Left renal cortex interstitium (tissue), 4 donors: ENCODE measurements at regions not wholly inside any gene's neighbourhood (a gene's known extent, or its start where the extent isn't known, plus 50 kb on each side); places are given as distances from the start of the nearest gene placed in this dataset.
A peak's percentile ranks its signal among the peaks of the same experiment; 100 is the strongest.
"Not testable (repeated sequence)": the region's sequence is repeated elsewhere in the genome, so short reads cannot be mapped to it uniquely, and the experiment has no call there.

Source experiments
- DNase-seq, 4 donors: peaks; one replicate each; pipeline ENCODE4 v3.0.0-alpha.2; 2013; ENCODE audit warnings: low read depth in 4 of 4, low spot score in 2 of 4, missing footprints in 1 of 4

DNA sequence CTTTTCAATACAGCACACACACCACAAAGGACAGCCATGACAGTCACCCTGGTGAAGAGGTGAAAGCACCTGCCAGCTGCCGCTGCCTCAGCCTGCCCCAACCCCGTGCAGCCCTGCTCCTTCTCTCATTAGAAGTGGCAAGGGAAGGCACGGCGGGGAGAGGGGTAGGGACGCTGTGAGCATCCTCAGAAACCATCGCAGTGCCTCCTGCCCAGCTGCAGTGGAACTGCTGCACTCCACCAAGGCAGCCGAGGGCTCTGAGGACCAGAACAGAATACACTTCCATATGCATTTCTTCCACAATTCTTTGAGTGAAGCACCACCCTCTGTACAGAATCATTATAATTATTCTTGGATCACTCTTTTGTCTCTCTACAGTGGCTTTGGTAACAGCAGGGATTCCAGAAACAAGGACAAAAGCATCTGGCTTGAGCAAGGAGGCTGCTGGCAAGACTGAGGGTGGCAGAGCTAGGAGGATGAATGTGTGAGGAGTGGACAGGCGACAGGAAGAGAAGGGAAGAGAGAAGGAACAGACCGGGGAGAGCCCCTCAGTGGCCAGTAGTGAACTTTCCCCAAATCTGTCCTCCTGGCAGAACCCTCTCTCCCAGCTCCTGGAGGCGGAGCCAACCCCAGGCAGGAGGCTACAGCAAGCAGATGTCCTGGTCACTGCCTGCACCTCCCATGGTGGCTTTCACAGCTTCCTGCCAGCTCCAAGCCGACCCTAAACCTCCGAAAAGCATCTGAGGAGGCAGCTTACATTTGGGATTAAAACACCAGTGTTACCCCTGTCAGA lies 73.2 kb downstream of the MTNR1A start:
- no peak for DNase-seq

DNA sequence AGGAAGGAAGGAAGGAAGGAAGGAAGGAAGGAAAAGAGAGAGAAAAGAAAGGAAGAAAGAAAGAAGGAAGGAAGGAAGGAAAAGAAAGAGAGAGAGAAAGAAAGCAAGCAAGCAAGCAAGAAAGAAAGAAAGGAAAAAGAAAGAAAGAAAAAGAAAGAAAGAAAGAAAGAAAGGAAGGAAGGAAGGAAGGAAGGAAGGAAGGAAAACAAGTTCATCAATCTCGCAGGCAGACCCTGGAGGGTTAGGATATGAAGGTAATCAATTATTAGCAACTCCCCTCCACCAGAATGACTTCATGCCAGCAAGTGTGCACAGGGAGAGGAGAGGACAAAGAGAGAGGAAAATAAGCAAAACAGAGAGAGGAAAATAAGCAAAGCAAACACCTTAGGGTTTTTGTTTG lies 80.2 kb downstream of the MTNR1A start:
- DNase-seq = no peak

DNA sequence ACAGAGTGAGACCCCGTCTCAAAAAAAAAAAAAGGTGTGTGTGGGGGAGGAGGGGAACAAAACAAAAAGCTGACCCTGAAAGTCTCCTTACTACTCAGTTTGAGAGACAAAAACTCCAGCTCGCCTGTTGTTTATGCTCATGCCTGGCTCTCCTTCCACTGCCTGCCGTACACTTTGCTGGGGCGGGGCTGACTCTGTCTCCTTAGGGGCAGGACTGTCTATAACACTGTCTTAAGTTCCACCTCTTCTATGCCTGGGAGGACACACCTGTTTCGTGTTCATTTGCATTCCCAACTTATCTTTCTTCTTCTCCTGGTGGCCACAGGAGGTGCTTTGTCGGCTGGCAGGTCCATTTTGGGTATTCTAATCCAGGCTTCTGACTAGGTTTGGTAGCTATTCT lies 81.4 kb downstream of the MTNR1A start:
- no peak for DNase-seq

DNA sequence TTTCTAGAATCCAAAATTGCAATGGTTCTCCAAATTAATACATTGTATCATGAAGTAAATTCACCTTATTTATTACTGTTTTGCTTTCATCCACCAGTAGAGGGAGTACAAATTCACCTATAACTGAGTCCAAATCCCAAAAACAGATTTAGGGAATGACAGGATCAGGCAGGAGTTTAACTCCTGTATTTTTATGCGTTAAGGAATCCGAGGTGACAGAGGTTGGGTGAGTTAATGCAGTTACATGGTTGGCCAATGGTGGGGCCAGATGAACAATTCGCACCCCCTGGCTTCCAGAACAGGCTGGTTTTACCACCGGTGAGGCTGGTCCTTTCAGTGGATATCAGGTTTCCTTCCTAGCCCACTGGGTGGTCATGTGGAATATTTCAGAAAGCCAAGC lies 82.4 kb downstream of the MTNR1A start:
- DNase-seq = peak in 1 of 4 donors; percentile 24

DNA sequence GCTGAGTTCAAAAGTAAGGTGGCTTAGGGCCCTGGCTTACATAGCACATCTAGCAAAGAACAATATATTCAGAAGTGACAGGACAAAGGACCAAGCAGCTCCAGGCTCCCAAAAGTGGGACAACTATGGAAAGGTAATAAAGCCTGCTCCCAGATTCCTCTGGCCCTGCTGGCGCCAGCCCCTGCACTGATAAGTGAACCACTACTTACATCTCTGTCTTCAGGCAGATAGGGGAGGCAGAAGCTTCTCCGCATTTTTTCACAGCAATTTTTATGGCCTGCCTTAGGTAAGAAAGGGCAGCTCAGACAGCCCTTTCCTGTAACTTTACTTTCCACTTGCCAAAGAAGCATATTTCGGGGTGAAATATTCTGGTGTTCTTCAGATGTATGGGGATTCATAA lies 83.9 kb downstream of the MTNR1A start:
- no peak for DNase-seq

DNA sequence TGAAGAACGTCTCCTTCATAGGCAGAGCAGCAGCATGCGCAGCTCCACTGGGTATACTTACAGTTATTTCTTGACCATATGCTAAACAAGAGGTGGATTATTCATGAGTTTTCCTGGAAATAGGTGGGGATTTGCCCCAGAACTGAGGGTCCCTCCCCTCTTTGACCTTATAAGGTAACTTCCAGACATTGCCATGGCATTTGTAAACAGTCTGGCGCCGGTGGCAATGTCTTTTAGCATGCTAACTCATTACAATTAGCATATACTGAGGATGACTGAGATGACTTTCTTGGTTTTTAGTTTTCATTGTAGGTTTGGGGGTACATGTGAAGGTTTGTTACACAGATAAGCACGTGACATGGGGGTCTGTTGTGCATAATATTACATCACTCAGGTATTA lies 97.3 kb downstream of the MTNR1A start:
- DNase-seq = no peak

DNA sequence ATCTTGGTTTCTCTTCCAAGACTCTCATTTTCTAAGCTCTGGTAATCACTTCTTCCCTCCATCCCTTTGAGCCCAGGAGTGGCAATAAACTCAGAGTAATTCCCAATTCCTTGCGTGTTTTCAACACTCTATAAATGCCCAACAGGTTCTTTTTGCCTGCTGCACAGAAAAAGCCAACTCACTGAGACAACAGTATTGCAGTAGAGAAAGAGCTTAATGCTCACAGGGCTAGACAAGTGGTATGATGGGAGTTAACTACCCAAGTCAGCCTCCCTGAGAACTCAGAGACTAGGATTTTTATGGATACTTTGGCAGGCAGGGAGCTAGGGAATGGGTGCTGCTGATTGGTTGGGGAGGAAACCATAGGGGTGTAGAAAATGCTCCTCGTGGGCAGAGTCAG lies 103.4 kb downstream of the MTNR1A start:
- no peak for DNase-seq

DNA sequence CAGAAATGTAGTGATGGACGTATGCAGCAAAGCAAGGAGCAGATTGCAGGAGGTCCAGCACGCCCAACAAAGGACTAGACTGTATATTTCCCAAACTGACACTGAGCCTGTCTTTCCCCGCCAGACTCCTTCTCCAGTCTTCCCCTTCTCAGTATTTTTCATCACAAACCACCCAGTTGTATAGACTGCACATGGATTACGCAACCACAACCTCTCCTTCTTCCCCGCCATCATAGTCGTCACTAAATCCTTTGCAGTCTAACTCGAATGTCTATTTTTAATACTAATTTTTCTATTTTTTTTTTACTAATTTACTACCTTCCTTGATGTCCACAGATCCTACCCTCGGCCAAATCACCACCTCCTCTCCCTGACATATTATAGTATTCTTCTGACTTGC lies 105.4 kb downstream of the MTNR1A start:
- no peak for DNase-seq

DNA sequence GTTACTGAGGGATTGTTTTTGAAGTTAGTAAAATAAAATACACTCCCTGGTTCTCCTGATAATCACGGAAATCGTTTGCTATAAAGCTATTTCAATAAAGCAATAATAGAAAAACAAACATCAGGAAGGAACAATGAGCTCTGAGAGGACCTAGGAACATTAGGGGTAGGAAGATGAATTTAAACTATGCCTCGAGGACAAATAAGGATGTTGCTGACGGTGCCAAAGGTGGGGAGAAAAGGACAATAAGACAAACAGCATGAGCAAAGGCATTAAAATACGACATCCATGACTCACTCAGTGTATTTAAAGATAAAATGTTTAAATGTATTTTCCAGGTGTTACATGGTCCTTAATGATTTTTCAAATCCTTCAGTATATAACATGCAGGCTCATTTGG lies 110.3 kb downstream of the MTNR1A start:
- DNase-seq = no peak

DNA sequence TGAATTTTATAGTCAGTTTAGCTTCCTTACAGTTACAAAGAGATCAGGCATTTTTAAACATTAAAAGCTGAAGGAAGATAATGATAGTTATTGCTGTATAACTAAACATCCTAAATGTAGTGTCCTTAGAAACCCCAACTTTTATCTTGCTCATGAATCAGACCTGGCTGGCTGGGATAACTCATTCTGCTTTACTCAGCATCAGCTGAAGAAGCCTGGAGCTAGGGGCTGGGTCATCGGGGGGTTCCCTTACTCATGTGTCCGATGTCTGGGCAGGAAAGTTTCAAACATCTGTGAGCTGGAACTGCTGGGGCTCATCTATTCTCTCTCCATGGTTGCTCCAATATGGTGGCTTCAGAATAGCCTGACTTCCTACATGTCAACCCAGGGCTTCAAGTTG lies 113.9 kb downstream of the MTNR1A start:
- DNase-seq = no peak

DNA sequence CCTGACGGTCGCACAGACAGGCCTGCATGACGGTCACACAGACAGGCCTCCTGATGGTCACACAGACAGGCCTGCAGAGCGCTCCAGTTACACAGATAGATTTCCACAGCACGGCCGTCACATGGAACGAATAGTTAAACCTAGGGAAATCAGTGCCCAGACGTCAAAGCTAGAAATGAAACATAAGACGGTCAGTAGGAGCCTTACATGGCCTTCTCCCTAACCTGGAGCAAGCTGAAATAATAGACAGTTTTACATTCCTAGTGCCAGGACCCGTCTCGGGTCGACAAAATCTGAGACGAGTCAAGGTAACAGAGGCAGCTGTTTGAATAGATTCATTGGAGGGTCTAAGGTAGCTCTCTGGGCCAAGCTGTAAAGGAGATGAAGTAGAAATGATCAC lies 126.9 kb downstream of the MTNR1A start:
- DNase-seq = peak in 1 of 4 donors; percentile 2

DNA sequence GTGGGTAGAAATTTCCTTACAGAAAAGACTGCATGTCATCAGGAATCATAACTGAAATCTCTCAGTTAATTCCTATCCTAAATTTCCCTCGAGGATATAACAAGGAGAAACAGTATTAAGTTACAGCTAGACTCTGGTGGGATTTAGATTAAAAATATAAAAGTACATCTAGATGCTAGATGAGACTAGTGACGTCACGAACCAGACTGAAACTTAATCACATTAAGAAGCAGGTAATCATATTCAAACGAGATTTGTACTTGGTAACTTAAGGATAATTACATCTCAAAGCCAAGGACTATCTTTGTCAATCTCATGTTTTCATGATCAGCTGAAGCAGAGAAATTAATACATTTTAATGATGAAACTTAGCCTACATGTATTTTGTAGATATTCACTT lies 130.6 kb downstream of the MTNR1A start:
- DNase-seq = no peak

DNA sequence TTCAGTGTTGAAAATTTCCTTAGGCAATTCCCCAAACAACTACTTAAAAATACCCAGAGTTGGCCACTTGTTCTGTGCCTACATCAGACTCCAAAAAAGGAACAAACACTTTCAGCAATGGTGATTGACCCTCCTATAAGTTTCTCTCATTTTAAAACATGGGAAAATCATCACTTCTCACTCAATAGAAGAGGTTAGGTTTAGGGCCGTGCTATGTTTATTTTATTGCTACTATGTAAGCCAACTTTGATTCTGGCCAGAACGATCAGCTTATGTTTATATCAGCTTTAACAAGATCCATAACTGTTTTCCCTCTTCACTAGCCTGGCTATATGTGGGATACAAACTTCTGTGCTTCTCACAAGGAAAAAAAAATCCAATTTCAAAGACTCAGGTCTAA lies 133.1 kb downstream of the MTNR1A start:
- DNase-seq = no peak

DNA sequence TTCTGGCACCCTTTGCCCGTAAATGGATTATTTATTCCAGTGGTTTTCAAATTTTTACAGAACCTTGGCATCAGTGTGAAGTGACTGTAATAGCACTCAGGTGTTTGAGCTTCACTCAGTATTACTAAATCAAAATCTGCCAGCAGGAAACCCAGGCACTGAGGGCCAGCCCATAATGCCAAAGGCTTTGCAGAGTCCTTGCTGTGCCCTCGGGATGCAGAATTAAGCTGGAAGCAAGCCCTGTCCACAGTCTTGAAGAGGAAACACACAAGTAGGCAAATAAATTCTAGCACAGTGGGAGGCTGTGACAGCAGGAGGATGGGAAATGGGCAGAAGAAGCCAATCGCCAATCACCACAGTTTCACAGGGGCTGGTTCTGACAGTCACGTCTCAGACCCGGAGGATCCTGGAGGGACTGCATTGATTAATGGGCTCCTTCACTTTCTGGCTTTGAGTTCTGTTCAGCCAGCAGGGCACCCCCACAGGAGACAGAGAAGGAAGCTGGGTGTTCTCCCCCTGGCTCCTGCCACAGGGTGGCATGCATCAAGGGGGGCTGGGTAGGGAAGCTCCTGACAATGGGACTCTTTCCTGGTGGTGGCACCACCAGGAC lies 138.8 kb downstream of the MTNR1A start:
- DNase-seq = no peak

DNA sequence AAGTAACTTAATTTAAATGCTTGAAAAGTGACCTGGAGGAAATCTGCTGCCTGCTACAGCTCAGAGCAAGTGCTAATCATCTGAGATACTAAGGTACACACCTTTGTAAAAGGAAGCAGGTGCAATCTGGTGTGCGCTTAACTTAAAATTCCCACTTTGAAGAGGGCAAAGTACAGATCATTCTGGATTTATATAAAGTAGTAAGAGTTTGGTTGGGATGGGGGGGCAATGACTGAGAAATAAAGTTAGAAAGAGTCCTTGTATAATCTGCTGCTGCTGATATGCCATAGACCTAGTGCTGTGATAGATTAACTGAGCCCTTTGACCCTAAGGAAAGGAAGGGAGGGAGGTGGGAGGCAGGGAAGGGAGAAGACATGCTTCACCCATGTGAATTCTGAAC lies 141.0 kb downstream of the MTNR1A start:
- DNase-seq = no peak

DNA sequence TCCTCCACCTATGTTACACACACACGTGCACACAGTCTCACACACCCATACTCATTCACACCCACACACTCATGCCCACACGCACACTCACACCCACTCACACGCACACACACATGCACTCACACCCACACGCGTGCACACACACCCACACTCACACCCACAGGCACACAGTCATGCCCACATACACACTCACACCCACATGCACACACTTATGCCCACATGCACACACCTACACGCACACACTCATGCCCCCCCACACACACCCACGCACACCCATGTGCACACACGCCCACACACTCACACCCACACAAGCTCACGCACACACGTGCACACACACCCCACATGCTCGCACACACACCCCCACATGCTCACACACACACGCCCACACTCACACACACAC lies 140.0 kb downstream of the F11 start:
- DNase-seq = no peak

DNA sequence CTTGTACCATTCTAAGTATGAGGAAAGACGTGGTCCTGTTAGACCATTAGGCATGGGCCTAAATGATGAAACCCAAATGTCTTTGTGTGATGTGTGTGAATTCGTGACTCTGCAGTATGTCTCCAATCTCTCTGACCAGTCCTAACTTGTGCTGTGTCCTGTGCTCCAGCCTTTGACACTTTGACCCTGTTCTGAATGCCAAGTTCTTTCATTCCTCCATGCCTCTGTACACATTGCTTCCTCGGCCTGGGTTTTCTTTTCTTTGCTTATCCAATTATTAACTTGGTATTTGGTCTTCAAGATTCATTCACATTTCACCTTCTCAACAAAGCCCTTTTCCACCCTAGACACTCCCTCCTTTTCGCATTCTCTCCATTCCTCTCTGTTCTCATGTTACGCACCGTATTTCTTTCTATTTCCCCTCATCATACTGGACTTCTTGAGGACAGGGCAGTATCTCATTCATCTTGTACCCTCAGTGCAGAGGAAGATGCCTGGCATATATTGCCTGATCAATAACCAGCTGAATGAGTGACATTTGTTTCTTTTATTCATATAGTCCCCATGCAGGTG lies 138.7 kb downstream of the F11 start:
- no peak for DNase-seq

DNA sequence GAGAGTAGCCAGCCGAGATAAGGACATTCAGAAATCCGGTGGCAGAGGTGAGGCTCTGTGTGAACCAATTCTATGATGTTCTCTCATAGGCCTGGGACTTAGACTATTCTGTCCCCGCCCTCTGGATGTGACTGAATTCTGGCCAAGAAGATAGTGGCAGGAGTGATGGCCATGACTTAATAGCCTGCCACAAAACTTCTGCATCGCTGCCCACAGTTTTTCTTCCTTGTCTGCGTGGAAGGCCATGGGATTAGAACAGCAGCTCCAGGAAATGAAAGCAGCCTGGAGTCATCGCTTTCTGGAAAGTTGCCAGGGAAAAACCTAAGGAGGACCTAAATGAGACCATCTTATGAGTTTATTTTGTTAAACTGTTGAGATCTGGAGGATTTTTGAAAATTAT lies 134.7 kb downstream of the F11 start:
- no peak for DNase-seq

DNA sequence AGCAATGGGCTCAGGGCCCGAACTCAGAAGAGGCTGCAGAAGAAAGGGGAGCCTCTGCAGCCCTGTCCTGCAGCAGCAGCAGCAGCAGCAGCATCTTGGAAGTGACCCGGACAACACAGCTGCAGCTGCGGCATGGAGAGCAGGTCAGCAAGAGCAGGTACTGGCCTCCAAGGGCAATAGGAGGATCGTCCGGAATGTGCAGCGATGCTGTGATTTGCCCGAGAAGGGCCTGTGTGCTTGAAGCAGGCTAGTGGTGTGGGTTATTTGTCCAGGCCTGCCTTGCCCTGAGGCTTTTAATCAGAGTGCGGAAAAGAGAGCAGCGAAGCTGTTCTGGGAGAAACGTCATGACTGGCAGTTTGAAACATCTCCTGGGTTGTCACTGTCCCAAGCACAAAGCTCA lies 126.0 kb downstream of the F11 start:
- DNase-seq = no peak

DNA sequence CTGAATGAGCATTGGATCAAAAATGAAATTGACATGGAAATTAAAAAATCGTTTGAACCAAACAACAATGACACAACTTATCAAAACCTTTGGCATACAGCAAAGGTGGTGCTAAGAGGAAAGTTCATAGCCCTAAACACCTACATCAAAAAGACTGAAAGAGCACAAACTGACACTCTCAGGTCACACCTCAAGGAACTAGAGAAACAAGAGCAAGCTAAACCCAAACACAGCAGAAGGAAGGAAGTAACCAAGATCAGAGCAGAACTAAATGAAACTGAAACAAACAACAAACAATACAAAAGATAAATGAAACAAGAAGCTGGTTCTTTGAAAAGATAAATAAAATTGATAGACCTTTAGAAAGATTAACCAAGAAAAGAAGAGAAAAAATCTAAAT lies 118.3 kb downstream of the F11 start:
- not testable (repeated sequence) for DNase-seq

DNA sequence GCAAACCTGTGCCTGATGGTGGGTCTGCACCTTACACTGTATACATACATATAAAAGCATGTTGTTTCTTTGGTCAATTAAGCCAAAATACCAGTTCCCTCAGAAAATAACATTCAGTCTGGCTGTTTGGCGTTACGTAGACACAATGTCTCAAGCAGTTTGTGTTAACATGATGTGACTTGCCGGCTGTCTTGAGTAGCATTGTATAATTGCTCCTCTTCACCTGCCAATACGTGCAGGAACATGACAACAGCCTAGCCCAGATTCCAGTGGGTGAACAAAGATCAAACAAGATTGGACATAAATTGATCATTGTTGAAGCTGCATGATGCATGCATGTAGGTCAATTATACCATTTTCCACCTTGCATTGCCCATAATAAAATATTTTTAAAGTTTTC lies 102.3 kb downstream of the F11 start:
- no peak for DNase-seq

DNA sequence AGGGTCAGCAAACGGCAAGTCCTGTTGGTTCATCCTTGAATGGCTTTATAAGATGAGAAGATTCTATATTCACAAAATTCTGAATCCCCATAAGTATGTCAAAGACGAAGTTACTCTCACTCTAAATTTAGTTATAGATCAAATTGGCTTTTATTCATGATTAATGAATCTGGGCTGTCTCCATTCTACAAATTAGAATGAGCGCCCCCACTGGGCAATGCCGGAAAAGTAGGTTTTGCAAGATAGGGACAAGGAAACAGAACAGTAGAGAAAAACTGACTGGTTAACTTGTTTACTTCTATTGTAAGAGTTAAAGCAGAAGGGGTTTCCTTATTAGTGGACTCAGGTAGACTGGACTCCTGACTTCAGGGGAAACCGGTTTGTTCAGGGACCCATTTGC lies 100.3 kb downstream of the F11 start:
- no peak for DNase-seq
